Endothelial cell of umbilical vein (primary cell): ENCODE measurements at regions not wholly inside any gene's neighbourhood (a gene's known extent, or its start where the extent isn't known, plus 50 kb on each side); places are given as distances from the start of the nearest gene placed in this dataset.
"Not testable (repeated sequence)": the region's sequence is repeated elsewhere in the genome, so short reads cannot be mapped to it uniquely, and the experiment has no call there.

ENCODE experiments used
- BruUV-seq: library from RNA; stranded (reverse); fragments of 400-500 nt; replicated peaks from 2 replicates; lab custom pipeline; 2021; lab: Mats Ljungman, UMichigan
- CTCF ChIA-PET: fragments of 300-600, 350-600 bp; sonication (Branson Sonifier 250); formaldehyde crosslinking; loops from one replicate; lab custom pipeline; 2021; ENCODE audit warnings: antibody characterized with exemption, inconsistent platforms; lab: Charles Lee
- POLR2A ChIA-PET: fragments of 300-600, 350-600 bp; sonication (Branson Sonifier 250); formaldehyde crosslinking; loops from one replicate; lab custom pipeline; 2021; ENCODE audit warnings: antibody characterized with exemption, inconsistent platforms; lab: Charles Lee
- DNase-seq: peaks from one replicate; pipeline ENCODE4 v3.0.0-alpha.2; 2011; ENCODE audit warnings: low read depth, low spot score
- FAIRE-seq: peaks from 2 replicates; lab custom pipeline; 2011; peaks lifted over from hg19 to GRCh38; lab: Jason Lieb, UNC
- H2AFZ ChIP-seq: 2 replicates; pipeline ENCODE4 v1.6.0; 2012; ENCODE audit warnings: low read depth, low read length, control low read depth, inconsistent platforms
- H3K27ac ChIP-seq: 2 replicates; pipeline ENCODE4 v1.5.1; 2011; ENCODE audit warnings: low read depth, mild to moderate bottlenecking, control low read depth, low read length, moderate library complexity; ENCODE audit not compliant: insufficient read depth
- H3K27me3 ChIP-seq, 2 experiments: 2 replicates each; pipeline versions ENCODE4 v1.6.0 to v1.6.1; 2011; ENCODE audit warnings: low read length in 2 of 2, mixed read lengths in 1 of 2; ENCODE audit not compliant: control insufficient read depth in 2 of 2, insufficient read depth in 2 of 2
- H3K36me3 ChIP-seq, 2 experiments: 2 replicates in 1 of 2; 3 replicates in 1 of 2; pipeline ENCODE4 v1.5.1; 2011; ENCODE audit warnings: low read length in 2 of 2, mild to moderate bottlenecking in 1 of 2, moderate library complexity in 1 of 2; ENCODE audit not compliant: control insufficient read depth in 2 of 2, insufficient read depth in 2 of 2; ENCODE audit errors: extremely low read depth in 1 of 2
- H3K4me1 ChIP-seq: 3 replicates; pipeline ENCODE4 v1.5.1; 2011; ENCODE audit warnings: mild to moderate bottlenecking, low read length; ENCODE audit not compliant: control insufficient read depth, insufficient read depth; ENCODE audit errors: extremely low read depth
- H3K4me2 ChIP-seq: 2 replicates; pipeline ENCODE4 v1.6.1; 2011; ENCODE audit warnings: low read length, control low read depth, mixed read lengths; ENCODE audit not compliant: insufficient read depth
- H3K4me3 ChIP-seq, 3 experiments: fragments of 200-600 bp in 1 of 3; sonication (generic), shearing (Covaris generic) in 1 of 3; replicated peaks in 1 of 3; 2 replicates each; pipeline ENCODE4 v1.5.1; 2011 to 2016; ENCODE audit warnings: control low read depth in 3 of 3, low read length in 3 of 3, mild to moderate bottlenecking in 2 of 3, inconsistent platforms in 1 of 3, low read depth in 1 of 3, moderate library complexity in 1 of 3; ENCODE audit not compliant: insufficient read depth in 1 of 3
- H3K79me2 ChIP-seq: 2 replicates; pipeline ENCODE4 v1.6.0; 2012; ENCODE audit warnings: low read length, inconsistent platforms; ENCODE audit not compliant: control insufficient read depth, insufficient read depth
- H3K9ac ChIP-seq: replicated peaks from 2 replicates; pipeline ENCODE3; 2011; ENCODE audit warnings: low read length, control low read depth; ENCODE audit not compliant: insufficient read depth; ENCODE audit errors: extremely low read depth
- H3K9me1 ChIP-seq: replicated peaks from 3 replicates; pipeline ENCODE4 v1.6.0; 2011; ENCODE audit warnings: mild to moderate bottlenecking, low read length; ENCODE audit not compliant: control insufficient read depth, insufficient read depth; ENCODE audit errors: extremely low read depth
- H3K9me3 ChIP-seq: replicated peaks from 2 replicates; pipeline ENCODE4 v1.5.1; 2012; ENCODE audit warnings: low read length, inconsistent platforms; ENCODE audit not compliant: control insufficient read depth, insufficient read depth
- H4K20me1 ChIP-seq: replicated peaks from 2 replicates; pipeline ENCODE3; 2011; ENCODE audit warnings: mild to moderate bottlenecking, low read length; ENCODE audit not compliant: control insufficient read depth, insufficient read depth; ENCODE audit errors: extremely low read depth
- EZH2 ChIP-seq: IDR thresholded peaks from 2 replicates; pipeline ENCODE4 v1.6.1; 2012; ENCODE audit warnings: borderline replicate concordance, low read depth, mild to moderate bottlenecking, moderate library complexity, low read length, inconsistent platforms; ENCODE audit not compliant: severe bottlenecking
- FOS ChIP-seq: IDR thresholded peaks from 2 replicates; pipeline ENCODE4 v1.6.1; 2011; ENCODE audit warnings: mild to moderate bottlenecking, low read length, moderate library complexity, borderline replicate concordance; ENCODE audit not compliant: insufficient read depth
- GATA2 ChIP-seq: IDR thresholded peaks from 2 replicates; pipeline ENCODE4 v1.7.0; 2011; ENCODE audit warnings: low read depth, mild to moderate bottlenecking, moderate library complexity, mixed read lengths, low read length; ENCODE audit not compliant: insufficient read length, insufficient read depth
- JUN ChIP-seq: IDR thresholded peaks from 2 replicates; pipeline ENCODE4 v1.6.1; 2011; ENCODE audit warnings: borderline replicate concordance, low read depth; ENCODE audit not compliant: insufficient read length, insufficient read depth
- MYC ChIP-seq: IDR thresholded peaks from one replicate; pipeline ENCODE4 v1.6.1; 2011; ENCODE audit warnings: mild to moderate bottlenecking, low read depth, low read length
- POLR2A ChIP-seq: IDR thresholded peaks from 2 replicates; pipeline ENCODE4 v1.6.1; 2012; ENCODE audit warnings: low read depth, mild to moderate bottlenecking, control low read depth, low read length
- POLR2AphosphoS5 ChIP-seq: IDR thresholded peaks from 2 replicates; pipeline ENCODE4 v1.6.1; 2012; ENCODE audit warnings: low read depth, mild to moderate bottlenecking, control low read depth, low read length, moderate library complexity; ENCODE audit not compliant: insufficient read depth
- dilution Hi-C: fragments of 300-500 bp; cut with MboI; formaldehyde crosslinking; loops from one replicate; pipeline ENCODE4 v1.15.0; 2019; ENCODE audit warnings: low sequenced_read_pairs; ENCODE audit not compliant: extremely low pct_ligation_motif_present
- intact Hi-C: fragments of 100-400 bp; cut with micrococcal nuclease; formaldehyde crosslinking; loops from one replicate; pipeline ENCODE4 v1.10.0; 2022
- TF ChIP-seq, protein P1 (sequence below): IDR thresholded peaks from 2 replicates; pipeline ENCODE4 v1.6.1; 2011; ENCODE audit not compliant: insufficient read depth, insufficient read length
- TF ChIP-seq, protein P2 (sequence below), 2 donors: IDR thresholded peaks; 1 replicate in 1 of 2; 2 replicates in 1 of 2; pipeline ENCODE4 v1.5.1; 2011; ENCODE audit warnings: low read length in 2 of 2, mild to moderate bottlenecking in 2 of 2, moderate library complexity in 2 of 2, control low read depth in 1 of 2, inconsistent platforms in 1 of 2, low read depth in 1 of 2; ENCODE audit not compliant: insufficient read depth in 1 of 2; ENCODE audit errors: extremely low read depth in 1 of 2

DNA sequence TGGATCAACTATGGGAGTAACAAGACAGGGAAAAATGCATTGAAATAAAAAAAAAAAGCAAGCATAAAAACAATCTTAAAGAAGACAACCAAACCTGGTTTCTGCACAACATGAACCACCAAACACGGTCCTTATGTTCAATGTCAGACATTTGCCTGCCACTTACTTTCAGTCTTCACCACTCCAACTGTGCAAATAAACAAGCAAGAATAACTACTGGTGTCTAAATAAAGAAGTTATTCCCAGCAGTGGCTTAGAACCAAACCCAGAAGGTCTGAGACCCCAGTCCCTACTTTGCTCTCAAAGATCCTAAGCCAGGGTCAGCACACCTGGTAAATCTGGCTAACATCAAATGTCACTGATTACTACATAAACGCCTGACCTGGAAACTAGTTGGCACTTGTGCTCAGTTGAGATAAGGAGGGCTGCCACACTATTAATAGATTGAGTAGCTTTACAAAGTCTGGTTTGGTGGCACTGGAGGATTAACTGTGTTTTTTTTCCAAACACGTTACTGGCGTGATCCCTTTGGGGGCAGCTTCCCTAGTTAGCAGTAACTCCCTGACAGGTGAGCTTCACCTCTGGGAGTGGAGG, 62.7 kb upstream of the ABLIM1 start:
- no peaks in the 10 kb centered on the region for H3K9me1 ChIP-seq
- intact Hi-C loops (no loop called here), dilution Hi-C loops (no loop called here)
- H3K4me1 ChIP-seq = peaks cover 10% of the 10 kb centered on the region
- H3K9ac ChIP-seq = no peak overlapping the region
- H4K20me1 ChIP-seq = no peaks in the 10 kb centered on the region
- no peaks in the 10 kb centered on the region for H3K79me2 ChIP-seq
- ChIA-PET CTCF (interaction anchor here (1.0 to 1.2 kb wide), 3 partner anchors 12 to 112 kb away, joined by 3 to 4 read pairs (median 4); no protein-coding TSS in a partner anchor), POLR2A (interaction anchor here (0.8 kb wide), 1 partner anchor 46 kb away, joined by 3 read pairs; no protein-coding TSS in a partner anchor)
- TF ChIP-seq, protein P1, sequence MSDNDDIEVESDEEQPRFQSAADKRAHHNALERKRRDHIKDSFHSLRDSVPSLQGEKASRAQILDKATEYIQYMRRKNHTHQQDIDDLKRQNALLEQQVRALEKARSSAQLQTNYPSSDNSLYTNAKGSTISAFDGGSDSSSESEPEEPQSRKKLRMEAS = no peak
- no peak for TF ChIP-seq MYC
- no peak for TF ChIP-seq POLR2A
- no peak for TF ChIP-seq POLR2AphosphoS5
- no peak for TF ChIP-seq JUN
- TF ChIP-seq, protein P2, sequence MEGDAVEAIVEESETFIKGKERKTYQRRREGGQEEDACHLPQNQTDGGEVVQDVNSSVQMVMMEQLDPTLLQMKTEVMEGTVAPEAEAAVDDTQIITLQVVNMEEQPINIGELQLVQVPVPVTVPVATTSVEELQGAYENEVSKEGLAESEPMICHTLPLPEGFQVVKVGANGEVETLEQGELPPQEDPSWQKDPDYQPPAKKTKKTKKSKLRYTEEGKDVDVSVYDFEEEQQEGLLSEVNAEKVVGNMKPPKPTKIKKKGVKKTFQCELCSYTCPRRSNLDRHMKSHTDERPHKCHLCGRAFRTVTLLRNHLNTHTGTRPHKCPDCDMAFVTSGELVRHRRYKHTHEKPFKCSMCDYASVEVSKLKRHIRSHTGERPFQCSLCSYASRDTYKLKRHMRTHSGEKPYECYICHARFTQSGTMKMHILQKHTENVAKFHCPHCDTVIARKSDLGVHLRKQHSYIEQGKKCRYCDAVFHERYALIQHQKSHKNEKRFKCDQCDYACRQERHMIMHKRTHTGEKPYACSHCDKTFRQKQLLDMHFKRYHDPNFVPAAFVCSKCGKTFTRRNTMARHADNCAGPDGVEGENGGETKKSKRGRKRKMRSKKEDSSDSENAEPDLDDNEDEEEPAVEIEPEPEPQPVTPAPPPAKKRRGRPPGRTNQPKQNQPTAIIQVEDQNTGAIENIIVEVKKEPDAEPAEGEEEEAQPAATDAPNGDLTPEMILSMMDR (IDR thresholded peaks at IDR 0.05; ENCODE audit: extremely low read depth in 1 of 2, insufficient read depth in 1 of 2, low read depth in 1 of 2, low read length in 2 of 2) = no peak
- no peak for TF ChIP-seq EZH2
- TF ChIP-seq FOS = no peak
- TF ChIP-seq GATA2 = no peak
- no peak for FAIRE-seq
- no peaks in the 10 kb centered on the region for H3K36me3 ChIP-seq
- no peak overlapping the region for H3K4me3 ChIP-seq
- H3K4me2 ChIP-seq = no peak overlapping the region
- no peak overlapping the region for H3K27ac ChIP-seq
- H3K27me3 ChIP-seq = no peaks in the 10 kb centered on the region
- no TSS peak for BruUV-seq
- DNase-seq = peak; percentile 69
- no peaks in the 10 kb centered on the region for H3K9me3 ChIP-seq
- H2AFZ ChIP-seq = no peak overlapping the region

DNA sequence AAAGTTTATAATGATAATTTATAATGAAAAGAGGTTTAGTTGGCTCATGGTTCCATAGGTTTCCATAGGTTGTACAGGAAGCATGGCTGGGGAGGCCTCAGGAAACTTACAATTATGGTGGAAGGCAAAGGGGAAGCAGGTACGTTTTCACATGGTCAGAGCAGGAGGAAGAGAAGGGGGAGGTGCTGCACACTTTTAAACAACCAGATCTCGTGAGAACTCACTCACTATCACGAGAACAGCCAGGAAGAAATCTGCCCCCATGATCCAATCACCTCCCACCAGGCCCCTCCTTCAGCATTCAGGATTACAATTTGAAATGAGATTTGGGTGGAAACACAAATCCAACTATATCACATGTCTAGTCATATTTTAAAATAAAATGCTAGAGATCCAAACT, 64.1 kb upstream of the ABLIM1 start:
- CTCF ChIA-PET, H3K27me3 ChIP-seq, dilution Hi-C loops, FAIRE-seq, intact Hi-C loops, H3K9ac ChIP-seq, POLR2A ChIA-PET, H3K9me1 ChIP-seq, H3K4me2 ChIP-seq, H3K4me3 ChIP-seq, H3K9me3 ChIP-seq, DNase-seq, H4K20me1 ChIP-seq, H3K4me1 ChIP-seq, H3K27ac ChIP-seq, BruUV-seq, H2AFZ ChIP-seq, H3K79me2 ChIP-seq, H3K36me3 ChIP-seq: not testable (repeated sequence)
